ENCODE measurements at regions not wholly inside any gene's neighbourhood (a gene's known extent, or its start where the extent isn't known, plus 50 kb on each side); places are given as distances from the start of the nearest gene placed in this dataset.

- ChIA-PET CTCF (no interaction called here), POLR2A (no interaction called here)
- WGBS (ENCODE audit: insufficient coverage) = 81% methylated on average over 3 of the region's 3 CpGs
- Mint-ChIP-seq H3K4me3 (no peak overlapping the region), H3K4me1 (no peaks in the 10 kb centered on the region), H3K27me3 (peaks cover 23% of the 10 kb centered on the region), H3K27ac (no peak overlapping the region), H3K9me3 (ENCODE audit: insufficient read depth) (no peaks in the 10 kb centered on the region)
- H3K27ac ChIP-seq (ENCODE audit: low read length in 2 of 2) = no peak overlapping the region
- H3K79me2 ChIP-seq (ENCODE audit: control insufficient read depth, insufficient read depth, low read length) = no peaks in the 10 kb centered on the region
- no peak overlapping the region for H3K9ac ChIP-seq (ENCODE audit: low read length)
- peaks cover 0 to 6% (median 0%) of the 10 kb centered on the region in 3 donors for H3K9me3 ChIP-seq (ENCODE audit: control extremely low read depth in 1 of 3, control insufficient read depth in 2 of 3, insufficient read depth in 1 of 3, low read length in 2 of 3)
- H2AFZ ChIP-seq (ENCODE audit: insufficient read depth, low read depth, low read length, poor library complexity, severe bottlenecking) = no peak overlapping the region
- TF ChIP-seq EZH2 (IDR thresholded peaks at IDR 0.05; ENCODE audit: borderline replicate concordance, insufficient read depth, low read depth, low read length, poor library complexity, severe bottlenecking) (no peak), CTCF (IDR thresholded peaks at IDR 0.05) (no peak)
- no peak overlapping the region for H3K4me2 ChIP-seq (replicated peaks; ENCODE audit: low read depth, low read length, poor library complexity, severe bottlenecking)
- DNase-seq (no peak), ATAC-seq (ENCODE audit: low read depth) (no peak)
- no peak overlapping the region for H3K4me3 ChIP-seq (ENCODE audit: control extremely low read depth in 1 of 5, extremely low read depth in 1 of 5, insufficient read depth in 1 of 5, low read depth in 2 of 5, low read length in 4 of 5)
- no peaks in the 10 kb centered on the region for H4K20me1 ChIP-seq (ENCODE audit: control insufficient read depth, insufficient read depth, low read length, poor library complexity, severe bottlenecking)
- intact Hi-C loops (cut with micrococcal nuclease) = no loop called here
- no peaks in the 10 kb centered on the region for H3K4me1 ChIP-seq (ENCODE audit: control insufficient read depth in 2 of 2, insufficient read depth in 2 of 2, low read length in 2 of 2)
- H3K27me3 ChIP-seq (replicated peaks in 1 of 4; ENCODE audit: control extremely low read depth in 1 of 4, control insufficient read depth in 3 of 4, insufficient read depth in 4 of 4, low read length in 3 of 4) = peaks cover 0 to 3% (median 0%) of the 10 kb centered on the region in 4 experiments
- H3K36me3 ChIP-seq (replicated peaks in 1 of 2; ENCODE audit: control extremely low read depth in 1 of 2, control insufficient read depth in 1 of 2, extremely low read depth in 1 of 2, insufficient read depth in 2 of 2, low read length in 1 of 2) = no peaks in the 10 kb centered on the region
Observed at GRCh38 chr1:112234710-112235109, 161.3 kb upstream of the CTTNBP2NL start.

- intact Hi-C loops (cut with micrococcal nuclease) = no loop called here
- Histone ChIP-seq H3K9ac (ENCODE audit: low read length) (no peak overlapping the region), H3K4me3 (ENCODE audit: control extremely low read depth in 1 of 5, extremely low read depth in 1 of 5, insufficient read depth in 1 of 5, low read depth in 2 of 5, low read length in 4 of 5) (no peak overlapping the region), H4K20me1 (ENCODE audit: control insufficient read depth, insufficient read depth, low read length, poor library complexity, severe bottlenecking) (no peaks in the 10 kb centered on the region), H3K4me2 (replicated peaks; ENCODE audit: low read depth, low read length, poor library complexity, severe bottlenecking) (no peak overlapping the region), H3K27ac (ENCODE audit: low read length in 2 of 2) (no peak overlapping the region), H3K4me1 (ENCODE audit: control insufficient read depth in 2 of 2, insufficient read depth in 2 of 2, low read length in 2 of 2) (no peaks in the 10 kb centered on the region), H2AFZ (ENCODE audit: insufficient read depth, low read depth, low read length, poor library complexity, severe bottlenecking) (no peak overlapping the region), H3K9me3 (ENCODE audit: control extremely low read depth in 1 of 3, control insufficient read depth in 2 of 3, insufficient read depth in 1 of 3, low read length in 2 of 3) (peaks cover 0 to 3% (median 0%) of the 10 kb centered on the region in 3 donors), H3K36me3 (replicated peaks in 1 of 2; ENCODE audit: control extremely low read depth in 1 of 2, control insufficient read depth in 1 of 2, extremely low read depth in 1 of 2, insufficient read depth in 2 of 2, low read length in 1 of 2) (no peaks in the 10 kb centered on the region), H3K27me3 (replicated peaks in 1 of 4; ENCODE audit: control extremely low read depth in 1 of 4, control insufficient read depth in 3 of 4, insufficient read depth in 4 of 4, low read length in 3 of 4) (peaks cover 0 to 3% (median 0%) of the 10 kb centered on the region in 4 experiments), H3K79me2 (ENCODE audit: control insufficient read depth, insufficient read depth, low read length) (no peaks in the 10 kb centered on the region)
- H3K9me3 Mint-ChIP-seq (ENCODE audit: insufficient read depth) = no peaks in the 10 kb centered on the region
- 67% methylated on average over 1 of the region's 2 CpGs for WGBS (ENCODE audit: insufficient coverage)
- peaks cover 25% of the 10 kb centered on the region for H3K27me3 Mint-ChIP-seq
- ATAC-seq (ENCODE audit: low read depth) (no peak), DNase-seq (no peak)
- H3K27ac Mint-ChIP-seq = no peak overlapping the region
- no peaks in the 10 kb centered on the region for H3K4me1 Mint-ChIP-seq
- ChIA-PET CTCF (no interaction called here), POLR2A (no interaction called here)
- H3K4me3 Mint-ChIP-seq = no peak overlapping the region
- TF ChIP-seq EZH2 (IDR thresholded peaks at IDR 0.05; ENCODE audit: borderline replicate concordance, insufficient read depth, low read depth, low read length, poor library complexity, severe bottlenecking) = no peak
- no peak for TF ChIP-seq CTCF (IDR thresholded peaks at IDR 0.05)
Observed at GRCh38 chr1:112237983-112238545, 157.9 kb upstream of the CTTNBP2NL start.
